ENCODE measurements at regions not wholly inside any gene's neighbourhood (a gene's known extent, or its start where the extent isn't known, plus 50 kb on each side); places are given as distances from the start of the nearest gene placed in this dataset.

- no peak for TF ChIP-seq REST (IDR thresholded peaks at IDR 0.05)
- no peak for TF ChIP-seq ZFP36 (IDR thresholded peaks at IDR 0.05; ENCODE audit: borderline replicate concordance, partially characterized antibody)
- TF ChIP-seq CTCF (IDR thresholded peaks at IDR 0.05): no peak
- TF ChIP-seq MAZ (IDR thresholded peaks at IDR 0.05; ENCODE audit: borderline replicate concordance, low read depth, low read length): no peak
- TF ChIP-seq EP300 (IDR thresholded peaks at IDR 0.05): no peak
- no peak for TF ChIP-seq POLR2AphosphoS2 (conservative IDR thresholded peaks at IDR 0.05; ENCODE audit: low read length)
Observed at GRCh38 chr5:170439944-170440269, 50.7 kb upstream of the KCNMB1 start.

Measured in A549 (cell line).